ENCODE measurements at regions not wholly inside any gene's neighbourhood (a gene's known extent, or its start where the extent isn't known, plus 50 kb on each side); places are given as distances from the start of the nearest gene placed in this dataset.

- ChIA-PET CTCF (no interaction called here), POLR2A (interaction anchor here (0.6 kb wide), 2 partner anchors 132 to 690 kb away, joined by 3 read pairs; no protein-coding TSS in a partner anchor)
- no peak for ATAC-seq
- TF ChIP-seq ZNF281 (CRISPR knock-in tag; IDR thresholded peaks at IDR 0.05), result no peak
- no peak for TF ChIP-seq E2F4 (CRISPR knock-in tag; IDR thresholded peaks at IDR 0.05; ENCODE audit: borderline replicate concordance, low read depth)
- no peak for TF ChIP-seq ELF4 (CRISPR knock-in tag; IDR thresholded peaks at IDR 0.05; ENCODE audit: low read depth)
- no peak for TF ChIP-seq MYBL2 (CRISPR knock-in tag; IDR thresholded peaks at IDR 0.05)
- no peak for TF ChIP-seq FOXP4 (CRISPR knock-in tag; IDR thresholded peaks at IDR 0.05)
- H3K9me3 Mint-ChIP-seq, result peaks cover 17% of the 10 kb centered on the region
- no peak overlapping the region for H3K4me3 Mint-ChIP-seq
- H3K27ac Mint-ChIP-seq, result no peak overlapping the region
- peaks cover 12% of the 10 kb centered on the region for H3K36me3 Mint-ChIP-seq
- H3K27me3 Mint-ChIP-seq (ENCODE audit: low read depth), result no peaks in the 10 kb centered on the region
- DNase-seq (ENCODE audit: low spot score), result no peak
- no peaks in the 10 kb centered on the region for H3K4me1 Mint-ChIP-seq
Observed at GRCh38 chr3:177312491-177312890, 115.2 kb upstream of the TBL1XR1 start.

GRCh38 chr3:177314897-177315296, 117.6 kb upstream of the TBL1XR1 start:
- Mint-ChIP-seq H3K27me3 (ENCODE audit: low read depth) (no peaks in the 10 kb centered on the region), H3K4me1 (no peaks in the 10 kb centered on the region), H3K27ac (no peak overlapping the region), H3K36me3 (peaks cover 15% of the 10 kb centered on the region), H3K4me3 (no peak overlapping the region), H3K9me3 (peaks cover 27% of the 10 kb centered on the region)
- TF ChIP-seq NFYB (CRISPR knock-in tag; conservative IDR thresholded peaks at IDR 0.05; ENCODE audit: low read depth) (no peak), E2F4 (CRISPR knock-in tag; IDR thresholded peaks at IDR 0.05; ENCODE audit: borderline replicate concordance, low read depth) (no peak), ARID4B (CRISPR knock-in tag; IDR thresholded peaks at IDR 0.05; ENCODE audit: borderline replicate concordance) (no peak), IRF1 (CRISPR knock-in tag; IDR thresholded peaks at IDR 0.05) (no peak), SOX15 (CRISPR knock-in tag; IDR thresholded peaks at IDR 0.05) (no peak), ATF6 (CRISPR knock-in tag; IDR thresholded peaks at IDR 0.05) (no peak)
- CTCF ChIA-PET, result no interaction called here
- ATAC-seq, result no peak
- no peak for DNase-seq (ENCODE audit: low spot score)
- POLR2A ChIA-PET, result no interaction called here
